ENCODE measurements at regions not wholly inside any gene's neighbourhood (a gene's known extent, or its start where the extent isn't known, plus 50 kb on each side); places are given as distances from the start of the nearest gene placed in this dataset.

GRCh38 chr9:82423700-82424099 is 435.1 kb downstream of the SPATA31D1 start:
- TF ChIP-seq, protein P1, sequence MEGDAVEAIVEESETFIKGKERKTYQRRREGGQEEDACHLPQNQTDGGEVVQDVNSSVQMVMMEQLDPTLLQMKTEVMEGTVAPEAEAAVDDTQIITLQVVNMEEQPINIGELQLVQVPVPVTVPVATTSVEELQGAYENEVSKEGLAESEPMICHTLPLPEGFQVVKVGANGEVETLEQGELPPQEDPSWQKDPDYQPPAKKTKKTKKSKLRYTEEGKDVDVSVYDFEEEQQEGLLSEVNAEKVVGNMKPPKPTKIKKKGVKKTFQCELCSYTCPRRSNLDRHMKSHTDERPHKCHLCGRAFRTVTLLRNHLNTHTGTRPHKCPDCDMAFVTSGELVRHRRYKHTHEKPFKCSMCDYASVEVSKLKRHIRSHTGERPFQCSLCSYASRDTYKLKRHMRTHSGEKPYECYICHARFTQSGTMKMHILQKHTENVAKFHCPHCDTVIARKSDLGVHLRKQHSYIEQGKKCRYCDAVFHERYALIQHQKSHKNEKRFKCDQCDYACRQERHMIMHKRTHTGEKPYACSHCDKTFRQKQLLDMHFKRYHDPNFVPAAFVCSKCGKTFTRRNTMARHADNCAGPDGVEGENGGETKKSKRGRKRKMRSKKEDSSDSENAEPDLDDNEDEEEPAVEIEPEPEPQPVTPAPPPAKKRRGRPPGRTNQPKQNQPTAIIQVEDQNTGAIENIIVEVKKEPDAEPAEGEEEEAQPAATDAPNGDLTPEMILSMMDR (IDR thresholded peaks at IDR 0.05), result no peak
- TF ChIP-seq POLR2A (IDR thresholded peaks at IDR 0.05), result no peak
